ENCODE measurements at regions not wholly inside any gene's neighbourhood (a gene's known extent, or its start where the extent isn't known, plus 50 kb on each side); places are given as distances from the start of the nearest gene placed in this dataset.
"Not testable (repeated sequence)": the region's sequence is repeated elsewhere in the genome, so short reads cannot be mapped to it uniquely, and the experiment has no call there.

GRCh38 chr12:76674669-76675315 is 89.1 kb upstream of the ZDHHC17 start:
- no peak overlapping the region for H3K27ac ChIP-seq (replicated peaks)
- TF ChIP-seq SPI1 (IDR thresholded peaks at IDR 0.05; ENCODE audit: borderline replicate concordance, low read depth) (no peak), POLR2AphosphoS5 (IDR thresholded peaks at IDR 0.05; ENCODE audit: low read depth) (no peak), CTCF (IDR thresholded peaks at IDR 0.05; ENCODE audit: insufficient read depth, low read length) (no peak), REST (IDR thresholded peaks at IDR 0.05; ENCODE audit: insufficient replicate concordance, low read depth) (no peak), GABPA (IDR thresholded peaks at IDR 0.05; ENCODE audit: low read depth) (no peak)
- DNase-seq (ENCODE audit: low read depth in 1 of 2, low spot score in 1 of 2), result no peak
- no peak overlapping the region for H3K4me3 ChIP-seq (replicated peaks; ENCODE audit: insufficient read depth, low read length)
- no peaks in the 10 kb centered on the region for H3K27me3 ChIP-seq (ENCODE audit: insufficient read depth, poor library complexity, severe bottlenecking)

- H3K27me3 ChIP-seq (ENCODE audit: insufficient read depth, poor library complexity, severe bottlenecking); H3K27ac ChIP-seq (replicated peaks); DNase-seq (ENCODE audit: low read depth in 1 of 2, low spot score in 1 of 2); H3K4me3 ChIP-seq (replicated peaks; ENCODE audit: insufficient read depth, low read length): not testable (repeated sequence)
Measured at GRCh38 chr12:76676261-76676660, 87.7 kb upstream of the ZDHHC17 start.

GRCh38 chr12:76678992-76679391 is 84.9 kb upstream of the ZDHHC17 start:
- TF ChIP-seq SPI1 (IDR thresholded peaks at IDR 0.05; ENCODE audit: borderline replicate concordance, low read depth), result no peak
- TF ChIP-seq POLR2AphosphoS5 (IDR thresholded peaks at IDR 0.05; ENCODE audit: low read depth), result no peak
- no peak for TF ChIP-seq REST (IDR thresholded peaks at IDR 0.05; ENCODE audit: insufficient replicate concordance, low read depth)
- Histone ChIP-seq H3K4me3 (replicated peaks; ENCODE audit: insufficient read depth, low read length) (no peak overlapping the region), H3K27ac (replicated peaks) (no peak overlapping the region), H3K27me3 (ENCODE audit: insufficient read depth, poor library complexity, severe bottlenecking) (no peaks in the 10 kb centered on the region)
- no peak for DNase-seq (ENCODE audit: low read depth in 1 of 2, low spot score in 1 of 2)

GRCh38 chr12:76679778-76680177 is 84.1 kb upstream of the ZDHHC17 start:
- DNase-seq (ENCODE audit: low read depth in 1 of 2, low spot score in 1 of 2), result no peak
- Histone ChIP-seq H3K27me3 (ENCODE audit: insufficient read depth, poor library complexity, severe bottlenecking) (no peaks in the 10 kb centered on the region), H3K27ac (replicated peaks) (no peak overlapping the region), H3K4me3 (replicated peaks; ENCODE audit: insufficient read depth, low read length) (no peak overlapping the region)
- TF ChIP-seq CTCF (IDR thresholded peaks at IDR 0.05; ENCODE audit: insufficient read depth, low read length) (no peak), POLR2AphosphoS5 (IDR thresholded peaks at IDR 0.05; ENCODE audit: low read depth) (no peak), REST (IDR thresholded peaks at IDR 0.05; ENCODE audit: insufficient replicate concordance, low read depth) (no peak), SPI1 (IDR thresholded peaks at IDR 0.05; ENCODE audit: borderline replicate concordance, low read depth) (no peak)

All from HL-60 (cell line).